HCT116 (cell line): ENCODE measurements at regions not wholly inside any gene's neighbourhood (a gene's known extent, or its start where the extent isn't known, plus 50 kb on each side); places are given as distances from the start of the nearest gene placed in this dataset.

Experiments used
- ATAC-seq: fragments of 200-7000 bp; cut with Tn5 transposase; 2 replicates; pipeline ENCODE4 v1.9.1; 2020; ENCODE audit warnings: mild to moderate bottlenecking, moderate library complexity
- BruUV-seq: library from RNA; stranded (reverse); fragments of 400-500 nt; replicated peaks from 2 replicates; lab custom pipeline; 2021; lab: Mats Ljungman, UMichigan
- CTCF ChIA-PET: fragments of 300-600 bp; sonication (Branson Sonifier 250); formaldehyde crosslinking; loops from one replicate; lab custom pipeline; 2021; ENCODE audit warnings: antibody characterized with exemption; lab: Charles Lee
- POLR2A ChIA-PET: fragments of 300-600, 350-600 bp; sonication (Branson Sonifier 250); formaldehyde crosslinking; loops from one replicate; lab custom pipeline; 2021; ENCODE audit warnings: antibody characterized with exemption; lab: Charles Lee
- RAD21 ChIA-PET, 2 experiments: fragments of 300-600 bp; sonication (Branson Sonifier 250); formaldehyde crosslinking; loops; one replicate each; lab custom pipeline; 2023; ENCODE audit warnings: low total read pairs in 2 of 2; ENCODE audit not compliant: uncharacterized antibody in 2 of 2, unreplicated experiment in 2 of 2, low non-redundant PET in 1 of 2; lab: Charles Lee
- DNase-seq: peaks from one replicate; pipeline ENCODE4 v3.0.0-alpha.2; 2010; ENCODE audit warnings: low read depth, low spot score
- H2AFZ ChIP-seq: fragments of 200-600 bp; shearing (Covaris generic), sonication (generic); 2 replicates; pipeline ENCODE4 v1.6.1; 2017; ENCODE audit warnings: low read depth, mixed run types, mixed read lengths, antibody characterized with exemption, low read length; ENCODE audit not compliant: poor library complexity, severe bottlenecking
- H3K27ac ChIP-seq: 2 replicates; pipeline ENCODE4 v1.5.1; 2012; ENCODE audit warnings: low read depth, low read length
- H3K27me3 ChIP-seq: fragments of 200-600 bp; sonication (generic); 2 replicates; pipeline ENCODE4 v1.6.1; 2016; ENCODE audit warnings: mixed run types, low read length, mixed read lengths; ENCODE audit not compliant: insufficient read depth
- H3K36me3 ChIP-seq, 2 experiments: fragments of 200-500 bp in 1 of 2; fragments of 200-600 bp in 1 of 2; sonication (Bioruptor generic) in 1 of 2; sonication (generic) in 1 of 2; 2 replicates each; pipeline versions ENCODE4 v1.5.1 to v1.6.1; 2014 to 2016; ENCODE audit warnings: low read length in 2 of 2, inconsistent platforms in 1 of 2, mixed read lengths in 1 of 2, mixed run types in 1 of 2; ENCODE audit not compliant: insufficient read depth in 2 of 2, control insufficient read depth in 1 of 2
- H3K4me1 ChIP-seq, 2 experiments: fragments of 200-600 bp in 1 of 2; sonication (generic) in 1 of 2; 2 replicates each; pipeline versions ENCODE4 v1.5.1 to v1.6.1; 2012 to 2017; ENCODE audit warnings: low read length in 2 of 2, inconsistent platforms in 1 of 2, mild to moderate bottlenecking in 1 of 2, mixed read lengths in 1 of 2, mixed run types in 1 of 2, moderate library complexity in 1 of 2; ENCODE audit not compliant: insufficient read depth in 2 of 2, control insufficient read depth in 1 of 2
- H3K4me2 ChIP-seq: fragments of 200-600 bp; sonication (generic); 2 replicates; pipeline ENCODE4 v1.6.1; 2017; ENCODE audit warnings: mixed run types, low read length, mixed read lengths
- H3K4me3 ChIP-seq, 2 experiments: fragments of 200-600 bp in 1 of 2; sonication (generic) in 1 of 2; replicated peaks in 1 of 2; 2 replicates each; pipeline ENCODE4 v1.5.1; 2011 to 2016; ENCODE audit warnings: low read length in 2 of 2, control low read depth in 1 of 2, low read depth in 1 of 2, mild to moderate bottlenecking in 1 of 2, mixed read lengths in 1 of 2, mixed run types in 1 of 2
- H3K79me2 ChIP-seq: fragments of 200-600 bp; sonication (generic); 2 replicates; pipeline ENCODE4 v1.6.1; 2017; ENCODE audit warnings: mild to moderate bottlenecking, mixed run types, low read length, moderate library complexity, mixed read lengths; ENCODE audit not compliant: insufficient read depth
- H3K9ac ChIP-seq: fragments of 200-600 bp; sonication (generic); 2 replicates; pipeline ENCODE4 v1.6.1; 2016; ENCODE audit warnings: low read length, mixed read lengths
- H3K9me2 ChIP-seq: fragments of 200-600 bp; sonication (generic), shearing (Covaris generic); 2 replicates; pipeline ENCODE4 v1.6.1; 2017; ENCODE audit warnings: mixed run types, mild to moderate bottlenecking, moderate library complexity; ENCODE audit not compliant: insufficient read depth
- H3K9me3 ChIP-seq, 2 experiments: fragments of 200-500 bp in 1 of 2; fragments of 200-600 bp in 1 of 2; sonication (Bioruptor generic) in 1 of 2; sonication (generic) in 1 of 2; 2 replicates each; pipeline ENCODE4 v1.6.1; 2014 to 2017; ENCODE audit warnings: low read length in 2 of 2, mixed read lengths in 2 of 2, inconsistent platforms in 1 of 2, low read depth in 1 of 2, mild to moderate bottlenecking in 1 of 2, mixed run types in 1 of 2, moderate library complexity in 1 of 2; ENCODE audit not compliant: control insufficient read depth in 1 of 2, insufficient read depth in 1 of 2
- H4K20me1 ChIP-seq: fragments of 200-600 bp; sonication (generic), shearing (Covaris generic); 2 replicates; pipeline ENCODE4 v1.6.1; 2017; ENCODE audit warnings: mixed run types, mild to moderate bottlenecking, moderate library complexity; ENCODE audit not compliant: insufficient read depth
- CBX3 ChIP-seq: IDR thresholded peaks from 2 replicates; pipeline ENCODE4 v1.6.1; 2012; ENCODE audit warnings: low read depth
- EGR1 ChIP-seq: IDR thresholded peaks from 2 replicates; pipeline ENCODE4 v1.6.1; 2012; ENCODE audit warnings: low read depth
- ELF1 ChIP-seq: IDR thresholded peaks from 2 replicates; pipeline ENCODE4 v1.6.1; 2012; ENCODE audit warnings: low read depth, borderline replicate concordance
- EZH2 ChIP-seq: fragments of 200-600 bp; sonication (generic); IDR thresholded peaks from 2 replicates; pipeline ENCODE4 v1.6.1; 2017; ENCODE audit warnings: antibody characterized with exemption, mixed run types
- JUND ChIP-seq: IDR thresholded peaks from 2 replicates; pipeline ENCODE4 v1.6.1; 2012
- REST ChIP-seq: IDR thresholded peaks from 2 replicates; pipeline ENCODE4 v1.6.1; 2012; ENCODE audit warnings: low read depth
- ZBTB33 ChIP-seq: IDR thresholded peaks from 2 replicates; pipeline ENCODE4 v1.6.1; 2011; ENCODE audit warnings: mild to moderate bottlenecking, low read length, moderate library complexity; ENCODE audit not compliant: insufficient replicate concordance; ENCODE audit errors: extremely low read depth
- intact Hi-C: fragments of 100-400 bp; cut with micrococcal nuclease; formaldehyde crosslinking; loops from 2 replicates; pipeline ENCODE4 v1.10.0; 2022

GRCh38 chr1:212228591-212229119 lies 56.6 kb upstream of the PPP2R5A start:
- Histone ChIP-seq H3K4me3 (no peak overlapping the region), H3K9ac (no peak overlapping the region), H3K9me2 (no peaks in the 10 kb centered on the region), H3K4me1 (peaks cover 0 to 2% of the 10 kb centered on the region in 2 experiments; a peak in 1 of 4 replicates), H3K9me3 (no peaks in the 10 kb centered on the region), H4K20me1 (no peaks in the 10 kb centered on the region), H3K27me3 (no peaks in the 10 kb centered on the region), H3K4me2 (no peak overlapping the region), H3K27ac (no peak overlapping the region), H2AFZ (no peak overlapping the region), H3K79me2 (no peaks in the 10 kb centered on the region), H3K36me3 (no peaks in the 10 kb centered on the region)
- TF ChIP-seq EGR1 (no peak), ELF1 (no peak), ZBTB33 (no peak), CBX3 (no peak), JUND (no peak), REST (no peak), EZH2 (no peak)
- POLR2A ChIA-PET = no interaction called here
- BruUV-seq = no TSS peak
- ATAC-seq (no peak), DNase-seq (no peak)
- CTCF ChIA-PET = no interaction called here
- intact Hi-C loops = no loop called here
- RAD21 ChIA-PET = no interaction called here
